ENCODE measurements at regions not wholly inside any gene's neighbourhood (a gene's known extent, or its start where the extent isn't known, plus 50 kb on each side); places are given as distances from the start of the nearest gene placed in this dataset.

DNA sequence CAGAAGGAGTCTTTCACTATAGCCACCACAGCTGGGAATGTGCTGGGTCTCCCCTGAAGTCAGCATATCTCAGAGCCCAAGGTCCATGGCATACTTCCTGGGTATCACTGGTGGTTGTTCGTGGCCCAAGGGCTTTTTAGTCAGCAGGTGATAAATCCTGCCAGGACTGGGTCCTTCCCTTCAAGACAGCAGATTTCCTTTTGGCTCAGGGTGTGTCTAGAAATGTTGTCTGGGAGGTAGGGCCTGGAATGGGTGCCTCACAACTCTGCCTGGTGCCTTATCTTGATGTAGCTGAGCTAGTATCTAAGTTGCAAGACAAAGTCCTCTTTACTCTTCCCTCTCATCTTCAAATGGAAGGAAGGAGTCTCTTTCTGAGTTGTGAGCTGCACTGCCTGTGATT lies 102.4 kb upstream of the TMLHE start:
- no peak overlapping the region for H3K4me3 ChIP-seq
- no peak overlapping the region for H3K27ac ChIP-seq

DNA sequence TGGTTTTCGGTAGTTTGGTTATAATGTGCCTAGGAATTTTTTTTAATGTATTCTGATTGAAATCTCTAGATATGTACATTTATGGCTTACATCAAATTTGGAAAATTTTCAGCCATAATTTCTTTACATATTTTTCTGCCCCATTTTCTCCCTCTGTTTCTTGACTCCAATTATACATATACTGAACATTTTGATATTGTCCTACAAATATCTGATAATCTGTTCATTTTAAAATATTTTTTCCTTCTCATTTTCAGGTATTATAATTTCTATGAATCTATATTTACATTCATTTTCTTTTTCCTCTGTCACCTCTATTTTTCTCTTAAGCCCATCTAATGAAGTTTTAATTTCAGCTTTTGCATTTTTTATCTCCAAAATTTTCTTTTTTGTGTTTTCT lies 82.7 kb upstream of the TMLHE start:
- H3K4me3 ChIP-seq = no peak overlapping the region
- no peak overlapping the region for H3K27ac ChIP-seq

DNA sequence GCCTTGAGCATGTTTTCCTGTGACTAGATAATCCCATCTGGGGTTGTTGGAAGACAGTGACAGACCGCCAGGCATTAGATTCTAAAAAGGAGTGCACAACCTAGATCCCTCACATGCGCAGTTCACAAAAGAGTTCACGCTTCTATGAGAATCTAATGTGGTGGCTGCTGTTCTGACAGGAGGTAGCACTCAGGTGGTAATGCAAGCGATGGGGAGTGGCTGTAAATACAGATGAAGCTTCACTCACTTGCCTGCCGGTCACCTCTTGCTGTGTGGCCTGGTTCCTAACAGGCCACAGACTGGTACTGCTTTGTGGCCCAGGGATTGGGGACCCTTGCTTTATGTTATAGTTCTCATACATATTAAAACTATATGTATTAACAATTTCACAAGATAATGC lies 81.9 kb upstream of the TMLHE start:
- Histone ChIP-seq H3K4me3 (no peak overlapping the region), H3K27ac (no peak overlapping the region)

DNA sequence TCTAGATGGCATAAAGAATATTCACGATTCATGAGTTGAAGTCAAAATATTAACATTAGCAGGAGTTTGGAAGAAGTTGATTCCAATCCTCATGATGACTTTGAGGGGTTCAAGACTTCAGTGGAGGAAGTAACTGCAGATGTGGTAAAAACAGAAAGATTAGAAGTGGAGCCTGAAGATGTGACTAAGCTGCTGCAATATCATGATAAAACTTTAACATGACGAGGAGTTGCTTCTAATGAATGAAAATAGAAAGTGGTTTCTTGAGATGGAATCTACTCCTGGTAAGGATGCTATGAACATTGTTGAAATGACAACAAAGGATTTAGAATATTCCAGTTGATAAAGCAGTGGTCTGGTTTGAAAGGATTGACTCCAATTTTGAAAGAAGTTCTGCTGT lies 70.1 kb upstream of the TMLHE start:
- no peak overlapping the region for H3K27ac ChIP-seq
- H3K4me3 ChIP-seq = no peak overlapping the region

DNA sequence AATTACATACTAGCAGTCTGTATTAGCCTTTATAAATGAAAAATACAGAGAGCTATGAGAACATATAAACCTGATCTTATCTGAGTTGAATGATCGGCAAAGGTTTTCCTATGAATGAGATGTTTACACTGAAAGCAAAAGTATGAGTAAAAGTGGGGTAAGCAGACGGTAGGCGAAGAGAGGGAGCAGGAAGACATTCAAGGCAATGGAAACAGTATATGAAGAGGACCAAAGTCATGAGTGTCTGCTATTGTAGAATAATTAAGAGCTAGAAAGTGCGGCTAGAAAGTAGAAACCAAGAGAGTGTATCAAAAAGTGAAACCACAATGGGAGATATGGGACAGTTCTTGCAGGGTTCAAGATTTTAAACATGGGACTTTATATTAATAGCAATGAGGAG lies 67.0 kb upstream of the TMLHE start:
- Histone ChIP-seq H3K4me3 (no peak overlapping the region), H3K27ac (no peak overlapping the region)

DNA sequence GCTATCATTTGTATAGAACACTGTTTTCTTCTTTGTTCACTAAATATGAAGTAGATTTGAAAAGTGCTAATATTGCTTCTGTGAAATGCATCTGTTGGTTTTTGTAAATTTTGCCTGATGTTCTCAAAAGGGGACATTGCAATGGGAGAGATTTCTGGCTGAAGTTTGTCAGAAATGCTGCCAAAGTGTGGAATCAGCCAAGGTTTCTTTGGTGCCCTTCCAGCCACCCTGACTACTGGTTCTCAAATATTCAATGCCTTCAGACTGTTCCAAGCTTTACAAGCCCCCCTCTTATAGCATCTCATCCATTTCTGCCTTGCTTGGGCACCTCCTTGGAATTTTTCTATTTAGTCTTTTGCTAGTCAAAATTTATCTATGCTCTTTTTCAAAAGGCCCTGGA lies 60.6 kb upstream of the TMLHE start:
- H3K27ac ChIP-seq = no peak overlapping the region
- H3K4me3 ChIP-seq = no peak overlapping the region

DNA sequence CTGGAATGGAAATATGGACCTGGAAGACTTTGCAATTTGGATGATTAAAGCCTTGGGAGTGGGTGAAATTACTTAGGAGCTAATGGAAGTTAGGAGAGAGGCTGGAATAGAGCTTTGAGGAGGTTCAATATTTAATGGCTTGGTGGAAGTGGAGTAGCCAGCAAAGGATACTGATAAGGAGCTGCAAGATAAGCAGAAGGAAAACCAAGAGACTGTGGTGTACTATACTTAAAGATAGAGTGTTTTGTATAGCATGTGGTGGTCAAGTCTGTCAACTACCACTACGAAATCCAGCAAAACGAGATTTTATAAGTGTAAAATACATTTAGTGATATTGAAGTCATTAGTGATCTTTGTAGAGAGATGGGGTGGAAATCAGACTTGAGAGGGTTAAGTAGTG lies 54.0 kb upstream of the TMLHE start:
- Histone ChIP-seq H3K4me3 (no peak overlapping the region), H3K27ac (no peak overlapping the region)

Measured in skin epidermis (tissue), 12 donors.